Panc1 (cell line): ENCODE measurements at regions not wholly inside any gene's neighbourhood (a gene's known extent, or its start where the extent isn't known, plus 50 kb on each side); places are given as distances from the start of the nearest gene placed in this dataset.

Source experiments
- ATAC-seq: fragments of 200-7000 bp; cut with Tn5 transposase; 2 replicates; pipeline ENCODE4 v1.9.1; 2020; ENCODE audit warnings: mild to moderate bottlenecking, moderate library complexity
- BruUV-seq: library from RNA; stranded (reverse); fragments of 400-500 nt; replicated peaks from 2 replicates; lab custom pipeline; 2021; lab: Mats Ljungman, UMichigan
- CTCF ChIA-PET: fragments of 300-600 bp; sonication (Branson Sonifier 250); formaldehyde crosslinking; loops from one replicate; lab custom pipeline; 2022; ENCODE audit warnings: antibody characterized with exemption; lab: Charles Lee
- POLR2A ChIA-PET: fragments of 300-600 bp; sonication (Branson Sonifier 250); formaldehyde crosslinking; loops from one replicate; lab custom pipeline; 2022; ENCODE audit warnings: antibody characterized with exemption; lab: Charles Lee
- DNase-seq: peaks from one replicate; pipeline ENCODE4 v3.0.0-alpha.2; 2010; ENCODE audit warnings: low read depth, low spot score
- H3K27ac ChIP-seq: 2 replicates; pipeline ENCODE4 v1.5.1; 2011; ENCODE audit warnings: mild to moderate bottlenecking, low read length, inconsistent platforms
- H3K27me3 ChIP-seq: fragments of 200-500 bp; sonication (Bioruptor generic); 2 replicates; pipeline ENCODE4 v1.6.0; 2014; ENCODE audit warnings: low read length, inconsistent platforms; ENCODE audit not compliant: control insufficient read depth, insufficient read depth
- H3K36me3 ChIP-seq: fragments of 200-500 bp; sonication (Bioruptor generic); 2 replicates; pipeline ENCODE4 v1.5.1; 2014; ENCODE audit warnings: inconsistent platforms, mild to moderate bottlenecking, low read length, moderate library complexity; ENCODE audit not compliant: control insufficient read depth, insufficient read depth
- H3K4me1 ChIP-seq: 2 replicates; pipeline ENCODE4 v1.5.1; 2011; ENCODE audit warnings: inconsistent platforms, mild to moderate bottlenecking, low read length, moderate library complexity; ENCODE audit not compliant: control insufficient read depth, insufficient read depth
- H3K4me3 ChIP-seq, 2 experiments: 2 replicates each; pipeline ENCODE4 v1.5.1; 2011 to 2012; ENCODE audit warnings: low read depth in 2 of 2, low read length in 2 of 2, mild to moderate bottlenecking in 2 of 2, inconsistent platforms in 1 of 2, moderate library complexity in 1 of 2
- H3K9me3 ChIP-seq: fragments of 200-500 bp; sonication (Bioruptor generic); 2 replicates; pipeline ENCODE4 v1.5.1; 2014; ENCODE audit warnings: low read depth, mild to moderate bottlenecking, inconsistent platforms, low read length, moderate library complexity; ENCODE audit not compliant: control insufficient read depth, insufficient read depth
- POLR2AphosphoS5 ChIP-seq: IDR thresholded peaks from 2 replicates; pipeline ENCODE4 v1.6.1; 2012; ENCODE audit warnings: mild to moderate bottlenecking, low read depth, low read length, moderate library complexity
- REST ChIP-seq, 2 experiments: IDR thresholded peaks; 2 replicates each; pipeline ENCODE4 v1.6.1; 2011 to 2012; ENCODE audit warnings: low read depth in 2 of 2, control low read depth in 1 of 2, low read length in 1 of 2, mild to moderate bottlenecking in 1 of 2, moderate library complexity in 1 of 2; ENCODE audit not compliant: insufficient read depth in 1 of 2
- SIN3A ChIP-seq: IDR thresholded peaks from 2 replicates; pipeline ENCODE4 v1.6.1; 2012; ENCODE audit warnings: low read depth, mild to moderate bottlenecking, low read length, moderate library complexity, borderline replicate concordance; ENCODE audit not compliant: insufficient read depth
- TCF7L2 ChIP-seq: IDR thresholded peaks from 2 replicates; pipeline ENCODE4 v1.6.1; 2011; ENCODE audit warnings: mild to moderate bottlenecking, low read depth, low read length, inconsistent platforms
- in situ Hi-C: cut with HindIII; loops from 2 replicates; pipeline ENCODE4 v1.10.0; 2016; ENCODE audit warnings: low sequenced_read_pairs, low pct_unique_long_range_greater_than_20kb
- intact Hi-C: fragments of 100-400 bp; cut with micrococcal nuclease; formaldehyde crosslinking; loops from one replicate; pipeline ENCODE4 v1.10.0; 2022; ENCODE audit not compliant: unreplicated experiment
- TF ChIP-seq, protein P1 (sequence below): fragments of 450-650 bp; IDR thresholded peaks from 2 replicates; pipeline ENCODE4 v1.5.1; 2017; ENCODE audit warnings: mild to moderate bottlenecking

- in situ Hi-C loops = no loop called here
- ATAC-seq (no peak), DNase-seq (no peak)
- intact Hi-C loops = no loop called here
- POLR2A ChIA-PET = no interaction called here
- Histone ChIP-seq H3K36me3 (no peaks in the 10 kb centered on the region), H3K4me3 (no peak overlapping the region), H3K9me3 (no peaks in the 10 kb centered on the region), H3K27me3 (no peaks in the 10 kb centered on the region), H3K4me1 (no peaks in the 10 kb centered on the region), H3K27ac (no peak overlapping the region)
- no peak for TF ChIP-seq TCF7L2
- TF ChIP-seq POLR2AphosphoS5 = no peak
- TF ChIP-seq REST (IDR thresholded peaks at IDR 0.05; ENCODE audit: insufficient read depth in 1 of 2, low read depth in 2 of 2, low read length in 1 of 2) = no peak
- no peak for TF ChIP-seq SIN3A
- TF ChIP-seq, protein P1, sequence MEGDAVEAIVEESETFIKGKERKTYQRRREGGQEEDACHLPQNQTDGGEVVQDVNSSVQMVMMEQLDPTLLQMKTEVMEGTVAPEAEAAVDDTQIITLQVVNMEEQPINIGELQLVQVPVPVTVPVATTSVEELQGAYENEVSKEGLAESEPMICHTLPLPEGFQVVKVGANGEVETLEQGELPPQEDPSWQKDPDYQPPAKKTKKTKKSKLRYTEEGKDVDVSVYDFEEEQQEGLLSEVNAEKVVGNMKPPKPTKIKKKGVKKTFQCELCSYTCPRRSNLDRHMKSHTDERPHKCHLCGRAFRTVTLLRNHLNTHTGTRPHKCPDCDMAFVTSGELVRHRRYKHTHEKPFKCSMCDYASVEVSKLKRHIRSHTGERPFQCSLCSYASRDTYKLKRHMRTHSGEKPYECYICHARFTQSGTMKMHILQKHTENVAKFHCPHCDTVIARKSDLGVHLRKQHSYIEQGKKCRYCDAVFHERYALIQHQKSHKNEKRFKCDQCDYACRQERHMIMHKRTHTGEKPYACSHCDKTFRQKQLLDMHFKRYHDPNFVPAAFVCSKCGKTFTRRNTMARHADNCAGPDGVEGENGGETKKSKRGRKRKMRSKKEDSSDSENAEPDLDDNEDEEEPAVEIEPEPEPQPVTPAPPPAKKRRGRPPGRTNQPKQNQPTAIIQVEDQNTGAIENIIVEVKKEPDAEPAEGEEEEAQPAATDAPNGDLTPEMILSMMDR = no peak
- no TSS peak for BruUV-seq
- CTCF ChIA-PET = no interaction called here
Observed at GRCh38 chrX:56503941-56504673, 59.3 kb upstream of the UBQLN2 start.

GRCh38 chrX:56505866-56506265 is 57.6 kb upstream of the UBQLN2 start:
- Histone ChIP-seq H3K36me3 (no peaks in the 10 kb centered on the region), H3K4me1 (no peaks in the 10 kb centered on the region), H3K9me3 (no peaks in the 10 kb centered on the region), H3K27ac (no peak overlapping the region), H3K27me3 (no peaks in the 10 kb centered on the region), H3K4me3 (no peak overlapping the region)
- BruUV-seq = no TSS peak
- CTCF ChIA-PET = no interaction called here
- in situ Hi-C loops (no loop called here), intact Hi-C loops (no loop called here)
- ATAC-seq = no peak
- POLR2A ChIA-PET = no interaction called here
- no peak for DNase-seq
- TF ChIP-seq SIN3A = no peak
- TF ChIP-seq REST (IDR thresholded peaks at IDR 0.05; ENCODE audit: insufficient read depth in 1 of 2, low read depth in 2 of 2, low read length in 1 of 2) = no peak
- TF ChIP-seq POLR2AphosphoS5 = no peak
- TF ChIP-seq TCF7L2 = no peak
- TF ChIP-seq, protein P1 = no peak
